SK-N-SH treated with all-trans-retinoic acid at 6 μM for 48 hours (cell line): ENCODE measurements at regions not wholly inside any gene's neighbourhood (a gene's known extent, or its start where the extent isn't known, plus 50 kb on each side); places are given as distances from the start of the nearest gene placed in this dataset.
"Not testable (repeated sequence)": the region's sequence is repeated elsewhere in the genome, so short reads cannot be mapped to it uniquely, and the experiment has no call there.

Experiments used
- ATAC-seq: fragments of 200-7000 bp; cut with Tn5 transposase; 3 replicates; pipeline ENCODE4 v1.9.1; 2020; ENCODE audit warnings: mild to moderate bottlenecking, moderate library complexity
- ARNTL ChIP-seq: fragments of 450-650 bp; formaldehyde crosslinking; IDR thresholded peaks from 2 replicates; pipeline ENCODE4 v1.5.0; 2020; ENCODE audit warnings: low read depth, mild to moderate bottlenecking, moderate library complexity, borderline replicate concordance
- BACH2 ChIP-seq: fragments of 250-450 bp; sonication (Bioruptor Pico); IDR thresholded peaks from 2 replicates; pipeline ENCODE4 v1.9.0; 2021; ENCODE audit warnings: mild to moderate bottlenecking, borderline replicate concordance
- CSDC2 ChIP-seq: fragments of 250-450 bp; sonication (Bioruptor Pico); IDR thresholded peaks from 2 replicates; pipeline ENCODE4 v1.5.0; 2020; ENCODE audit warnings: mild to moderate bottlenecking, moderate library complexity
- ESRRG ChIP-seq: fragments of 250-450 bp; sonication (Bioruptor Pico); IDR thresholded peaks from 2 replicates; pipeline ENCODE4 v1.6.1; 2021; ENCODE audit warnings: mild to moderate bottlenecking
- OSR1 ChIP-seq: fragments of 250-450 bp; sonication (Bioruptor Pico); IDR thresholded peaks from 2 replicates; pipeline ENCODE4 v1.8.0; 2022; ENCODE audit warnings: moderate library complexity, mild to moderate bottlenecking, inconsistent platforms
- PPARA ChIP-seq: fragments of 250-450 bp; sonication (Bioruptor Pico); IDR thresholded peaks from 2 replicates; pipeline ENCODE4 v1.5.0; 2020; ENCODE audit warnings: mild to moderate bottlenecking, borderline replicate concordance
- RARB ChIP-seq: fragments of 250-450 bp; sonication (Bioruptor Pico); IDR thresholded peaks from 2 replicates; pipeline ENCODE4 v1.8.0; 2021; ENCODE audit warnings: mild to moderate bottlenecking, moderate library complexity
- SNAI2 ChIP-seq: fragments of 250-450 bp; sonication (Bioruptor Pico); IDR thresholded peaks from 2 replicates; pipeline ENCODE4 v1.5.0; 2020; ENCODE audit warnings: mild to moderate bottlenecking, moderate library complexity
- TOX ChIP-seq: fragments of 250-450 bp; sonication (Bioruptor Pico); IDR thresholded peaks from 2 replicates; pipeline ENCODE4 v1.8.0; 2021; ENCODE audit warnings: mild to moderate bottlenecking, moderate library complexity, borderline replicate concordance
- ZFP3 ChIP-seq: fragments of 250-450 bp; sonication (Bioruptor Pico); IDR thresholded peaks from 2 replicates; pipeline ENCODE4 v1.5.0; 2020; ENCODE audit warnings: mild to moderate bottlenecking, moderate library complexity
- ZFP30 ChIP-seq: fragments of 450-650 bp; formaldehyde crosslinking; IDR thresholded peaks from 2 replicates; pipeline ENCODE4 v1.5.0; 2022; ENCODE audit warnings: mild to moderate bottlenecking, moderate library complexity
- ZNF565 ChIP-seq: fragments of 450-650 bp; formaldehyde crosslinking; conservative IDR thresholded peaks from 2 replicates; pipeline ENCODE4 v1.5.0; 2020; ENCODE audit warnings: low read depth, mild to moderate bottlenecking, moderate library complexity
- ZNF70 ChIP-seq: fragments of 450-650 bp; formaldehyde crosslinking; IDR thresholded peaks from 2 replicates; pipeline ENCODE4 v1.5.0; 2020; ENCODE audit warnings: mild to moderate bottlenecking, moderate library complexity
- ZNF8 ChIP-seq: fragments of 450-650 bp; formaldehyde crosslinking; IDR thresholded peaks from 2 replicates; pipeline ENCODE4 v1.5.0; 2020; ENCODE audit warnings: mild to moderate bottlenecking, moderate library complexity
- TF ChIP-seq, protein P1 (sequence below): fragments of 250-450 bp; sonication (Bioruptor Pico); IDR thresholded peaks from 2 replicates; pipeline ENCODE4 v1.5.1; 2020; ENCODE audit warnings: low read depth, mild to moderate bottlenecking, moderate library complexity
- TF ChIP-seq, protein P2 (sequence below): fragments of 250-450 bp; sonication (Bioruptor Pico); IDR thresholded peaks from 2 replicates; pipeline ENCODE4 v1.8.0; 2020; ENCODE audit warnings: mild to moderate bottlenecking, moderate library complexity, borderline replicate concordance
- TF ChIP-seq, protein P3 (sequence below): fragments of 250-450 bp; sonication (Bioruptor Pico); IDR thresholded peaks from 2 replicates; pipeline ENCODE4 v1.8.0; 2021; ENCODE audit warnings: low read depth, mild to moderate bottlenecking, moderate library complexity, borderline replicate concordance
- TF ChIP-seq, protein P4 (sequence below): fragments of 250-450 bp; sonication (Bioruptor Pico); IDR thresholded peaks from 2 replicates; pipeline ENCODE4 v1.5.0; 2020; ENCODE audit warnings: mild to moderate bottlenecking, moderate library complexity
- TF ChIP-seq, protein P5 (sequence below): fragments of 250-450 bp; sonication (Bioruptor Pico); IDR thresholded peaks from 2 replicates; pipeline ENCODE4 v1.5.1; 2021; ENCODE audit warnings: mild to moderate bottlenecking, moderate library complexity

DNA sequence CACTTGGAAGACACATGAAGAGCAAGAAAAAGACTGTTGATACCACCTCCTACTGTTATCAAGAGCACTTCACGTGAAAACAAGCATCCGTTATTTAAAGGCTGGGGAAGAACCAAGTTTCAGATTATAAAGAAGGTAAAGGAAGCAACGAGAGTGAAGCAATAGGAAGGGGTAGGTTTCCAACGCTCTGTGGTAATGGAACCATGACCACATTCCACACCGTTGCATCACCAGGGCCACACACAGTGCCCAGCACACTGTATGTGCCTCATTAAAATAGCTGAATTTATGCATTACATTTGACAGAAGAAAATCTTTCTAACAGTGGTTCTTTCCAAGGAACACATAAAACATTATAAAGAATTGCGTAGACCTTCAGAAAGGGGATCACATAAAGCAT lies 435.8 kb downstream of the MRPL39 start (continued):
- TF ChIP-seq, protein P1, sequence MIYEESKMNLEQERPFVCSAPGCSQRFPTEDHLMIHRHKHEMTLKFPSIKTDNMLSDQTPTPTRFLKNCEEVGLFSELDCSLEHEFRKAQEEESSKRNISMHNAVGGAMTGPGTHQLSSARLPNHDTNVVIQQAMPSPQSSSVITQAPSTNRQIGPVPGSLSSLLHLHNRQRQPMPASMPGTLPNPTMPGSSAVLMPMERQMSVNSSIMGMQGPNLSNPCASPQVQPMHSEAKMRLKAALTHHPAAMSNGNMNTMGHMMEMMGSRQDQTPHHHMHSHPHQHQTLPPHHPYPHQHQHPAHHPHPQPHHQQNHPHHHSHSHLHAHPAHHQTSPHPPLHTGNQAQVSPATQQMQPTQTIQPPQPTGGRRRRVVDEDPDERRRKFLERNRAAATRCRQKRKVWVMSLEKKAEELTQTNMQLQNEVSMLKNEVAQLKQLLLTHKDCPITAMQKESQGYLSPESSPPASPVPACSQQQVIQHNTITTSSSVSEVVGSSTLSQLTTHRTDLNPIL (CRISPR knock-in tag), result no peak
- TF ChIP-seq, protein P2, sequence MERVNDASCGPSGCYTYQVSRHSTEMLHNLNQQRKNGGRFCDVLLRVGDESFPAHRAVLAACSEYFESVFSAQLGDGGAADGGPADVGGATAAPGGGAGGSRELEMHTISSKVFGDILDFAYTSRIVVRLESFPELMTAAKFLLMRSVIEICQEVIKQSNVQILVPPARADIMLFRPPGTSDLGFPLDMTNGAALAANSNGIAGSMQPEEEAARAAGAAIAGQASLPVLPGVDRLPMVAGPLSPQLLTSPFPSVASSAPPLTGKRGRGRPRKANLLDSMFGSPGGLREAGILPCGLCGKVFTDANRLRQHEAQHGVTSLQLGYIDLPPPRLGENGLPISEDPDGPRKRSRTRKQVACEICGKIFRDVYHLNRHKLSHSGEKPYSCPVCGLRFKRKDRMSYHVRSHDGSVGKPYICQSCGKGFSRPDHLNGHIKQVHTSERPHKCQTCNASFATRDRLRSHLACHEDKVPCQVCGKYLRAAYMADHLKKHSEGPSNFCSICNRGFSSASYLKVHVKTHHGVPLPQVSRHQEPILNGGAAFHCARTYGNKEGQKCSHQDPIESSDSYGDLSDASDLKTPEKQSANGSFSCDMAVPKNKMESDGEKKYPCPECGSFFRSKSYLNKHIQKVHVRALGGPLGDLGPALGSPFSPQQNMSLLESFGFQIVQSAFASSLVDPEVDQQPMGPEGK, result no peak
- TF ChIP-seq ESRRG (CRISPR knock-in tag) (no peak), TOX (CRISPR knock-in tag) (no peak), RARB (CRISPR knock-in tag) (no peak), ZFP30 (CRISPR knock-in tag) (no peak)

DNA sequence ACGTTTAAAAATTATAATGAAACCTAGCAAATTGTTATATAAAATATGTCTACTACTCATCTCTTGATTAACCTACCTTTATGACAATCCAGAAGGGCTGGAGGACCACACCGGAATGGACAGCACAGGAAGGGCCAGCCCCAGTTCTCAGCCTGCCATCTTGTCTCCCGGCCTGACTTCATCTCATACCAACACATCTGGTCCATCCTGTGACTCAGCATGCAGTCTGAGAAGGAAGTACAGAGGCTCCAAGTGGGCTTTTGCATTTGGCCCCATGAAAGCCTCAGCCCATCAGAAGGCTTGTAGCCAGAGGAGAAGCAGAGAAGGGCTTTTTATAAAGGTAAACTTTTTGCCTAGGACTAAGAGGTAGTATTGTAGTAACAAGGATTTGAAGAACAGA lies 436.6 kb downstream of the MRPL39 start:
- no peak for ATAC-seq
- TF ChIP-seq, protein P2, result no peak
- TF ChIP-seq RARB (CRISPR knock-in tag) (no peak), ZNF8 (CRISPR knock-in tag) (no peak), BACH2 (CRISPR knock-in tag) (no peak), ZFP3 (no peak), ZNF70 (CRISPR knock-in tag) (no peak), TOX (CRISPR knock-in tag) (no peak), PPARA (CRISPR knock-in tag) (no peak), ARNTL (CRISPR knock-in tag) (no peak), OSR1 (CRISPR knock-in tag) (no peak), ESRRG (CRISPR knock-in tag) (no peak), ZNF565 (no peak), SNAI2 (no peak), ZFP30 (CRISPR knock-in tag) (no peak)
- TF ChIP-seq, protein P3, sequence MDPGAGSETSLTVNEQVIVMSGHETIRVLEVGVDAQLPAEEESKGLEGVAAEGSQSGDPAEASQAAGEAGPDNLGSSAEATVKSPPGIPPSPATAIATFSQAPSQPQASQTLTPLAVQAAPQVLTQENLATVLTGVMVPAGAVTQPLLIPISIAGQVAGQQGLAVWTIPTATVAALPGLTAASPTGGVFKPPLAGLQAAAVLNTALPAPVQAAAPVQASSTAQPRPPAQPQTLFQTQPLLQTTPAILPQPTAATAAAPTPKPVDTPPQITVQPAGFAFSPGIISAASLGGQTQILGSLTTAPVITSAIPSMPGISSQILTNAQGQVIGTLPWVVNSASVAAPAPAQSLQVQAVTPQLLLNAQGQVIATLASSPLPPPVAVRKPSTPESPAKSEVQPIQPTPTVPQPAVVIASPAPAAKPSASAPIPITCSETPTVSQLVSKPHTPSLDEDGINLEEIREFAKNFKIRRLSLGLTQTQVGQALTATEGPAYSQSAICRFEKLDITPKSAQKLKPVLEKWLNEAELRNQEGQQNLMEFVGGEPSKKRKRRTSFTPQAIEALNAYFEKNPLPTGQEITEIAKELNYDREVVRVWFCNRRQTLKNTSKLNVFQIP, result no peak
- TF ChIP-seq, protein P4, sequence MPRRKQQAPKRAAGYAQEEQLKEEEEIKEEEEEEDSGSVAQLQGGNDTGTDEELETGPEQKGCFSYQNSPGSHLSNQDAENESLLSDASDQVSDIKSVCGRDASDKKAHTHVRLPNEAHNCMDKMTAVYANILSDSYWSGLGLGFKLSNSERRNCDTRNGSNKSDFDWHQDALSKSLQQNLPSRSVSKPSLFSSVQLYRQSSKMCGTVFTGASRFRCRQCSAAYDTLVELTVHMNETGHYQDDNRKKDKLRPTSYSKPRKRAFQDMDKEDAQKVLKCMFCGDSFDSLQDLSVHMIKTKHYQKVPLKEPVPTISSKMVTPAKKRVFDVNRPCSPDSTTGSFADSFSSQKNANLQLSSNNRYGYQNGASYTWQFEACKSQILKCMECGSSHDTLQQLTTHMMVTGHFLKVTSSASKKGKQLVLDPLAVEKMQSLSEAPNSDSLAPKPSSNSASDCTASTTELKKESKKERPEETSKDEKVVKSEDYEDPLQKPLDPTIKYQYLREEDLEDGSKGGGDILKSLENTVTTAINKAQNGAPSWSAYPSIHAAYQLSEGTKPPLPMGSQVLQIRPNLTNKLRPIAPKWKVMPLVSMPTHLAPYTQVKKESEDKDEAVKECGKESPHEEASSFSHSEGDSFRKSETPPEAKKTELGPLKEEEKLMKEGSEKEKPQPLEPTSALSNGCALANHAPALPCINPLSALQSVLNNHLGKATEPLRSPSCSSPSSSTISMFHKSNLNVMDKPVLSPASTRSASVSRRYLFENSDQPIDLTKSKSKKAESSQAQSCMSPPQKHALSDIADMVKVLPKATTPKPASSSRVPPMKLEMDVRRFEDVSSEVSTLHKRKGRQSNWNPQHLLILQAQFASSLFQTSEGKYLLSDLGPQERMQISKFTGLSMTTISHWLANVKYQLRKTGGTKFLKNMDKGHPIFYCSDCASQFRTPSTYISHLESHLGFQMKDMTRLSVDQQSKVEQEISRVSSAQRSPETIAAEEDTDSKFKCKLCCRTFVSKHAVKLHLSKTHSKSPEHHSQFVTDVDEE (CRISPR knock-in tag), result no peak

DNA sequence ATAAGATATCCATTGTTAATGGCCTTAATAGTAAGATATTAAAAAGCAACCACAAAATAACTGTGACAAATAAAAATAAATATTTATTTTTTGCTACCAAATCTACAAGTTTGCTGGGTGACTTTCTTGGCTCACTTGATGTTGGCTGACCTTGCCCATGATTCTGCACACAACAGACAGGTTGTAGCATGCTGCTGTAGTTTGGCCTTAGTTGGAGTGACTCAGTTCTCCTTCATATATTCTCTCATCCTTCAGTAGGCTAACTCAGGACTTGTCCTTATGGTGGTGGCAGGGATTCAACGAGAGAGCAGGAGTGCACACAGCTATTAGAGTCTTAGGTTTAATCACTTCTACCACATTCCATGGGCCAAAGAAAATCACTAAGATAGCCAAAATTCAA lies 437.9 kb downstream of the MRPL39 start:
- TF ChIP-seq ZFP3 (no peak), RARB (CRISPR knock-in tag) (no peak), SNAI2 (no peak), ZNF70 (CRISPR knock-in tag) (no peak)
- ATAC-seq, result no peak

DNA sequence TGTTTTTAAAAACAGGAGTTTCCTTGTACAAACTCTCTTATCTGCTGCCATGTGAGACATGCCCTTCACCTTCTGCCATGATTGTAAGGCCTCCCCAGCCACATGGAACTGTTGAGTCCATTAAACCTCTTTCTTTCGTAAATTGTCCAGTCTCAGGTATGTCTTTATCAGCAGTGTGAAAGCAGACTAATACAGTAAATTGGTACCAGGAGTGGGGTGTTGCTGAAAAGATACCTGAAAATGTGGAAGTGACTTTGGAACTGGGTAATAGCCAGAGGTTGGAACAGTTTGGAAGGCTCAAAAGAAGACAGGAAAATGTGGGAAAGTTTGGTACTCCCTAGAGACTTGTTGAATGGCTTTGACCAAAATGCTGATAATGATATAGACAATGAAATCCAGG lies 440.4 kb downstream of the MRPL39 start:
- not testable (repeated sequence) for ATAC-seq

DNA sequence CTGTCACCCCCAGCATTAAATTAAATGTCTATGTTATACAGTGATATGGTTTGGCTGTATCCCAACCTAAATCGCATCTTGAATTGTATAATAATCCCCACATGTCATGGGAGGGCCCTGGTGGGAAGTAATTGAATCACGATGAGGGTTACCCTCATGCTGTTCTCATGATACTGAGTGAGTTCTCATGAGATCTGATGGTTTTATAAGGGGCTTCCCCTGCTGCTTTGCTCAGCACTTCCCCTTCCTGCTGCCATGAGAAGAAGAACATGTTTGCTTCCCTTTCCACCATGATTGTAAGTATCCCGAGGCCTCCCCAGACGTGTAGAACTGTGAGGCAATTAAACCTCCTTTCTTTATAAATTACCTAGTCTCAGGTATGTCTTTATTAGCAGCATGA lies 445.7 kb downstream of the MRPL39 start:
- no peak for ATAC-seq
- no peak for TF ChIP-seq OSR1 (CRISPR knock-in tag)
- TF ChIP-seq, protein P5, sequence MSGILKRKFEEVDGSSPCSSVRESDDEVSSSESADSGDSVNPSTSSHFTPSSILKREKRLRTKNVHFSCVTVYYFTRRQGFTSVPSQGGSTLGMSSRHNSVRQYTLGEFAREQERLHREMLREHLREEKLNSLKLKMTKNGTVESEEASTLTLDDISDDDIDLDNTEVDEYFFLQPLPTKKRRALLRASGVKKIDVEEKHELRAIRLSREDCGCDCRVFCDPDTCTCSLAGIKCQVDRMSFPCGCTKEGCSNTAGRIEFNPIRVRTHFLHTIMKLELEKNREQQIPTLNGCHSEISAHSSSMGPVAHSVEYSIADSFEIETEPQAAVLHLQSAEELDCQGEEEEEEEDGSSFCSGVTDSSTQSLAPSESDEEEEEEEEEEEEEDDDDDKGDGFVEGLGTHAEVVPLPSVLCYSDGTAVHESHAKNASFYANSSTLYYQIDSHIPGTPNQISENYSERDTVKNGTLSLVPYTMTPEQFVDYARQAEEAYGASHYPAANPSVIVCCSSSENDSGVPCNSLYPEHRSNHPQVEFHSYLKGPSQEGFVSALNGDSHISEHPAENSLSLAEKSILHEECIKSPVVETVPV (CRISPR knock-in tag), result no peak
- TF ChIP-seq ARNTL (CRISPR knock-in tag), result no peak
- TF ChIP-seq TOX (CRISPR knock-in tag), result no peak
- no peak for TF ChIP-seq SNAI2
- TF ChIP-seq, protein P2, result no peak
- TF ChIP-seq ZNF70 (CRISPR knock-in tag), result no peak
- no peak for TF ChIP-seq BACH2 (CRISPR knock-in tag)
- no peak for TF ChIP-seq RARB (CRISPR knock-in tag)
- TF ChIP-seq, protein P3, result no peak
- no peak for TF ChIP-seq CSDC2
